SW 1271 (cell line): ENCODE measurements at regions not wholly inside any gene's neighbourhood (a gene's known extent, or its start where the extent isn't known, plus 50 kb on each side); places are given as distances from the start of the nearest gene placed in this dataset.
"Not testable (repeated sequence)": the region's sequence is repeated elsewhere in the genome, so short reads cannot be mapped to it uniquely, and the experiment has no call there.

Experiments
- DNase-seq, 2 experiments: peaks; one replicate each; lab custom pipeline; 2025; lab: John Stamatoyannopoulos, UW

DNA sequence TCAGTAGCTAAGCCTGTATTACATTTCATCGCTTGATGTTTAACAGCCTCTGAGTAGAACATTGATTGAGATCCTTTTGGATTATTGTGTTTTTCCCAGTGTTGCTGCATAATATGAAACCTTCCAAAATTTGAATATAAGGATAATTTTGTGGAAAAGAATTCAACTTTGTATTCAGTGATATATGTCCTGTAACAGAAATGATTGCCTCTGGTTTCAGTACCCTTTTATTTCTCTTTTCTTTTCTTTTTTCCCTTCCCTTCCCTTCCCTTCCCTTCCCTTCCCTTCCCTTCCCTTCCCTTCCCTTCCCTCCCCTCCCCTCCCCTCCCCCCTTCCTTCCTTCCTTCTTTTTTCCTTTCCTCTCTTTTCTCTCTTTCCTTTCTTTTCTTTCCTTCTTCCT, 74.6 kb downstream of the UTRN start:
- DNase-seq: no peak

DNA sequence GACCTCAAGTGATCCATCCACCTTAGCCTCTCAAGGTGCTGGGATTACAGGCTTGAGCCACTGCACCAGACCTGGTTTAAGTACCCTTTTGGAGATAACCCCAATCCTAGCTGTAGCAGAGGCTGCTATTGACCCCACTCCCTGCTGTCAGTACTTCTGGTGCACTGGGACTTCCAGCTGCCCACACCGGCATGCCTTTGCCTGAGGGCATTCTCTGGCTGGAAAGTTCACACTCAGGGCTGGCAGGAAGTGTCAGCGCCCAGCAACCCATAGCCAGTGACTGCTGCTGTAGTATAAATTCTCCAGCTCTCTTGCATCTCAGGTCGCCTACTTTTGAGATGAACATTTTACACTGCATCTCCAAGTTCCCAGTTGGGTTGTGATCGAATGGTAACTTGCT, 75.3 kb downstream of the UTRN start:
- DNase-seq: peak; percentile 14 to 70

DNA sequence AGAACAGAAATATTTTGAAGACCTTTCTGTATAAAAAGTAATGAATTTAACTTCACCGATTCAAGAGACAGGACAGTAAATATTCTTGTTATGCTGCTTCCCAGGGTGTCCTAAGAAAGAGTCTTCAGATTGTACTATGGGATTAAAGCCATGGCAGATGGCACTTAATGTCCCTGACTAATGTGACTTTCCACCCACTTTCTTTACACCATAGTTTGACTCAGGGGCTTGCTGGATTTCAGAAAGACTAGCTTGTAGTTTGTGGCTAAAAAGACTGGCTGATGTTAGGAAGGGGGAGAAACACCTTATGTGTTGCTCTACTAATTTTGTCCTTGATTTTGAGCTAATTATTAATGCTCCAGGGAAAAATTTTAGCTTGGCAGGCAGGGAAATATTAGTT, 75.9 kb downstream of the UTRN start:
- DNase-seq: no peak

DNA sequence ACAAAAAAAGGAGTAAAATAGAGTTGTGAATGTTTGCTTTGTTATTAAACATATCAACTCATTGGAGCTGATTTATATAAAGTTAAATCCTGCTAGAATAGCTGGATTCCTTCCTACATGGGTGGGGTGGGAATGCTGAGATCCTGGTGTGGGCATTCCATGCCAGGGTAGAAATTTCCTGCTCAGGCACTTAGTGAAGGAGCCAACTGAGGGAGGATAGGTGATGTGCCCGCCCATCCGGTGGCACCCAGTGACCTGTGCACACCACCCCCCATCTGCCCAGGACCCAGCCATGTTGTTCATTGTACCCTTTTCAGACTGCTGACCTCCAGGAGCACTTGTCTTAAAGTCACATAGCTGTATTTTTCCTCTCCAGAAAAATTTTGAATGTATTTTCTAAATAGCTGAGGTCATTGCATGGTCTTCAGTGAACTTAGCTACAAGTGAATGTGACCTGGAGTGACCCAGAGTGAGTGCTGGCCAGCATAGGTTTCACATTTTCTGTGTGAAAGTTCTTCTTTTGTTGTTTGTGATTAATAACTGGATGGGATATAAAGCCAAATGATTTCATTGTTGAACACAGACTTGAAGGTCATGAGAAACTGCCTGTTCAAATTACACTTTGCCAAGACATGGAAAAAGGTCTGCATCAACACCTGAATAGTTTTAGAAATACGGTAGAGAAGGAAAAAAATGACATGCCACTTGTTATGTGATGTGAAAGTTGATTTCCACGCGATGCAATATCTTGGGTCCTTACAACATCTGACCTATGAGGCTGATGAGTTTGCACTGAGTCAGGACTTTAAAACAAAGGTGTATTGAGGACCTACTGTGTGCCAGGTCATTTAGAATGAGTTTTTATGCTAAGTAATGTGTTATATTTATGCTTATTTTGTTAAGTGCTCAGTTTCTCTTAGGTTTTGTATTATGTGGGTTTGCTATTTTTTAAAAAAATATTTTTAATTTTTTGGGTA, 77.2 kb downstream of the UTRN start:
- peak; percentile 25 to 82 for DNase-seq

DNA sequence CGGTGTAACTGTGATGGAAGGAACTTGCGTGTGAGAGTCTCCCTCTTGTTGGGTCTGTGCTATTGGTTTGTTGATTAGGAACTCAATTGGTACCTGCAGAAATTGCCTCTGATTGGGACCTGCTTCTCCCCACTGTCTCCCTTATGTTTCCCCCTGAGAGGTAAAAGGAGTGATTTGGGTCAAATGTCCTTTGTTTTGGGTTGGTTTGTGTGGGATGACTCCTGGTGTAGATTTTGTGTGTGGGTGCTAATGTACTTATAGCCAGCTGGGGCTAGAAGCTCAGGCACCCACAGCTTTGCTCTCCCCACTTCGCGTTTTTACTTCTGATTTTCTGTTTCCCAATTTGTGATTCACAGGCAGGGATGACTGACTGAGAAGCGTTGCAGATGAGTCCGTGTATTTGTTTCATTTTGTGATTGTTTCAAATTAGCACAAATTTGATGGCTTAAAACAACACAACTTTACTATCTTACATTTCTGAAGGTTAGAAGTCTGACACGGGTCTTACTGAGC, 79.1 kb downstream of the UTRN start:
- no peak for DNase-seq

DNA sequence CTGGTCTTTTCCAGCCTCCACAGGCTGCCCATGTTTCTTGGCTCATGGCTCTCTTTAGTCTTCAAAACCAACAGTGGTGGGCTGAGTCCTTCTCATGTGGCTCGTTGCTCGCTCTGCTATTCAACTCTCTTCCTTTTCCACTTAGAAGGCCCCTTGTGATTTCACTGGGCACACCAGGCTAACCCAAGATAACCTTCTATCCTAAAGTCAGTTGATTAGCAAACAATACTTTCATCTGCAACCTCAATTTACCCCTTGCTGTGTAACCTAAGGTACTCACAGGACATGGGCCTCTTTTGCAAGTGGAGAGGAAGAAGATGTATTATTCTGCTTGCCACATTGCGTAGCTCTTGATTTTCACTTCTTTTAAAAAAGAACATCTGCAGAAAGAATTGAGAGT, 79.6 kb downstream of the UTRN start:
- DNase-seq: no peak

DNA sequence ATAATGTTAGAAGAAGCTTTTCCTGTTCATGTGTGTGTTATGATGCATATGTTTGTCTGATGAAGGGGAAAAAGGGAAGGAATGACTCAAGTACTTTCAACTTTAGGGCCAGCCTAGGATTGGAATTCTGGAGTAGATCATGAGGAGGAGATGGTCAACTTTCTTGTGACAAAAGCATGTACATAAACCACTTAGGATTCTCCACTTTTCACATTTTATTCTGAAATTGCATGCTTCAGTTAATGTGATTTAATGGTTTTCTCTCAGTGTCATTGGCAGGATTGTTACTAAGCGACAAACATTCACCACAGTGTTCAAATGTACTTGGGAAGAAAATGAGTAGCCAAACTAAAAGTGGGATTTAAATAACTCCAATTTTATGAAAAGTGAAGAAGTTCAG, 80.1 kb downstream of the UTRN start:
- DNase-seq: no peak

DNA sequence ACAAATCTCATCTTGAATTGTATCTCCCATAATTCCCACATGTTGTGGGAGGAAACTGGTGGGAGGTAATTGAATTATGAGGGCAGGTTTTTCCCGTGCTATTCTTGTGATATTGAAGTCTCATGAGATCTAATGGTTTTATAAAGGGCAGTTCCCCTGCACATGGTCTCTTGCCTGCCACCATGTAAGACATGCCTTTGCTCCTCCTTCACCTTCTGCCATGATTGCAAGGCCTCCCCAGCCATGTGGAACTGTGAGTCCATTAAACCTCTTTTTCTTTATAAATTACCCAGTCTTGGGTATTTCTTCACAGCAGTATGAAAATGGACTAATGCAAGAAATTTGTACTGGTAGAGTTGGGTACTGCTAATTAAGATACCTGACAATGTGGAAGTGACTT, 84.6 kb downstream of the UTRN start:
- DNase-seq: not testable (repeated sequence)

DNA sequence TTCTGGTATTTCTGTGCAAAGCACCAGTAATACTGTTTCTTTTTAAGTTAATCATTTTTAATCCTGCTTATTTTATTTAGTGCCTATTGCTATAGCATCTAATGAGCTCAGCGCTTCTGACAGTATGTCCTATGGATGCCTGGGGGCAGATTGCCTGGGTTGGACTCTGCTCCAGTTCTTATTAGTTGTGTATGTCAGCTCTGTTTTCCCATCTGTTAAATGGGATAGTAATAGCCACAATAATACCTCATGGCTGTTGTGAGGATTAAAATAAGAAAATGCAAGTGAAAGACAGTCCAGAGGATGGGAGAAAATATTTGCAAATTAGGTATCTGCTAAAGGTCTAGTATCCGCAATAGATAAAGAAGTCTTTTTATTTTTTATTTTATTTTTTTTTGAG, 87.0 kb downstream of the UTRN start:
- DNase-seq: no peak

DNA sequence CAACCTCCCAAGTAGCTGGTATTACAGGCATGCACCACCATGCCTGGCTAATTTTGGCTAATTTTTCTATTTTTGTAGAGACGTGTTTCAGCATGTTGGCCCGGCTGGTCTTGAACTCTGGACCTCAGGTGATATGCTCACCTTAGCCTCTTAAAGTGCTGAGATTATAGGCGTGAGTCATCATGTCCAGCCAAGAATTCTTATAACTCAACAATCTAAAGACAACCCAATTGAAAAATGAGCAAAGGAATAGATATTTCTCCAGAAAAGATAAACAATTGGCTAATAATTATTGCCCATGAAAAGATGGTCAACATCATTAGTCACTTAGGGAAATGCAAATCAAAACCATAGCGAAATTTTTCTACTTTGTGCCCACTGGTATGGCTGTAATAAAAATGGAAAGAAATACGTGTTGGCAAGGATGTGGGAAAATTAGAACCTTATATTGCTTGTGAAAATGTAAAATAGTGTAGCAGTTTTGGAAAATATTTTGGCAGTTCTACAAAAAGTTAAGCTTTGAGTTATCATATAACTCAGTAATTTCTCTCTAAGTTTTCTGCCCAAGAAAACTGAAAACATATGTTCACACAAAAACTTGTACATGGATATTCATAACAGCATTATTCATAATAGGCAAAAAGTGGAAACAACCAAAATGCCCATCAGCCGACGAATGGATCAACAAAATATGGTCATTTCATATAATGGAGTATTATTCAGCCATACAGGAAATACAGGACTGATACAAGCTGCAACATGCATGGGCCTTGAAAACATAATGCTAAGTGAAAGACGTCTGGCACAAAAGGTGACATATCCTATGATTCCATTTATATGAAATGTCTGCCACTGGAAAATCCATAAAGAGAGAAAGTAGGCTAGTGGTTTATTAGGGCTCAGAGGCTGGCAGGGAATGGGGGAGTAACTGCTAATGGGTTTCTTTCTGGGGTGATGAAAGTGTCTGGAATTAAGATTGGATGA, 87.8 kb downstream of the UTRN start:
- DNase-seq: no peak

DNA sequence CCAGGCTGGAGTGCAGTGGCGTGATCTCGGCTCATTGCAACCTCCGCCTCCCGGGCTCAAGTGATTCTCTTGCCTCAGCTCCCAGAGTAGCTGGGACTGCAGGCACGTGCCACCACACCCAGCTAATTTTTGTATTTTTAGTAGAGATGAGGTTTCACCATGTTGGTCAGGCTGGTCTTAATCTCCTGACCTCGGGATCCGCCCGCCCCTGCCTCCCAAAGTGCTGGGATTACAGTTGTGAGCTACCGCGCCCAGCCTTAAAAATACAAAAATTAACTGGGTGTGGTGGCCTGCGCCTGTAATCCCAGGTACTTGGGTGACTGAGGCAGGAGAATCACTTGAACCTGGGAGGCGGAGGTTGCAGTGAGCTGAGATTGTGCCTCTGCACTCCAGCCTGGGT, 89.4 kb downstream of the UTRN start:
- DNase-seq: not testable (repeated sequence)

DNA sequence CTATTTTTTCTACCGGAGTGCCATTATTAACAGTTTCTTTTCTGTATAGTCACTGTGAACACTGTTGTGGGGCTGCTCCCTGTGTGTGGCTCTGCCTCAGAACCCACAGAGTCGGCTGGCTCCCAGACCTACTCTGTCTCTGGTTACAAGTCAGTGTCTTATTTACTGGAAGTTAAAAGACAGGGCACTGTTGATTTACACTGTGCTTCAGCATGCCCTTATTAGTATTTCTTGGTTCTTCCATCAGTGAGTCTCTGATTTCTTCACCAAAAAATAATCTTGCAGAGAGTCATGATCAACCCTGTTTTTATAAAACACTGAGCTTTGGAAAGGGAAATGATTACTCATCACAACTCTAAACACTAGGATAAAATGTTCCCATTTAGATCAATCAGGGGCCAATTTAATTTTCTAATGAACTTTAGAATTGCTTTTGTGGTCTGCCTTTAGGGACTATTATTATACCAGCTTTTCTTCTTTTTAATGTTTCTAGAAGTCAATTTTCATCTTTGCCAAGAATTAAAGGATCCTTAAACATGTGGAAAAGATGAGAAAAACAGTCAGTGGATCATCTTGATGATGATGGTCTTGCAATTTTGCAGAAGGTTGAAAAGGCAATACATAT, 92.6 kb downstream of the UTRN start:
- DNase-seq: no peak

DNA sequence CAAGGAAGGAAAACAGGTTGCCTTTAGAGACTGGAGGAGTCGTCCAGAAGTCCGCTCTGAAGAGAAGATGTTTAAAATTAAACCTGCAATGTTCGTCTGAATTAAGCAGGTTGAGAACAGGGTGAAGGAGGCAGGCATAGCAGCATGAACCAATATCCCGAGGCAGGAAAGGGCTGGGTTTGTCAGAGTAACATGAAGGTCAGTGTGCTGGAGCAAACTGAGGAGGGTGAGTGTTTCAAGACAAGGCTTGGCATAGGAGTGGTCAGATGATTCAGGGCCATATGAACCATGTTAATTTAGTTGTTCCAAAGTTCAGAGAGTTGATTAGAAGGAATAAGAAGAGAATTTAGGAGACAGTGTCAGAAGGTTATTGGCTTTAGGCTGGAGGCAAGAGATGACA, 93.3 kb downstream of the UTRN start:
- no peak for DNase-seq

DNA sequence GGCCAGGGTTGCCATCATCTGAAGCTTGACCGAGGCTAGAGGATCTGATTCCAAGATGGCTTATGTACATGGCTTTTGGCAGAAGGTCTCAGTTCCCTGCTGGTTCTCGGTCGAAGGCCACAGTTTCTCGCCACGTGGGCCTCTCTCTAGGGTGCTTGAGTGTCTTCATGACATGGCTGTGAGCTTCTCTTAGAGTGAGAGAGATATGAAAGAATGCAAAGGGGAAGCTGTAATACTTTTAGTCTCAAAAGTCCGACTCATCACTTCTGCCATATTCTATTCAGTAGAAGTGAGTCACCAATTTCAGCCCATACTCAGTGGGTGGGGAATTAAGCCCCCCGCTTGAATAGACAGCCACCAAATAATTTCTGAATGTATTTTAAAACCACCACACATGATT, 94.2 kb downstream of the UTRN start:
- DNase-seq: no peak

DNA sequence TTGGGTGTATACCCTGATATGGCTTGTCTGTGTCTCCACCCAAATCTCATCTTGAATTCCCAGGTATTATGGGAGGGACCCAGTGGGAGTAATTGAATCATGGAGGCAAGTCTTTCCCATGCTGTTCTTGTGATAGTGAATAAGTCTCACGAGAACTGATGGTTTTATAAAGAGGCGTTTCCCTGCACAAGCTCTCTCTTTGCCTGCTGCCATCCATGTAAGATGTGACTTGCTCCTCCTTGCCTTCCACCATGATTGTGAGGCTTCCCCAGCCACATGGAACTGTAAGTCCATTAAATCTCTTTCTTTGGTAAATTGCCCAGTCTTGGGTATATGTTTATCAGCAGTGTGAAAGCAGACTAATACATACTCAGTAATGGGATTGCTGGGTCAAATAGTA, 96.4 kb downstream of the UTRN start:
- DNase-seq: not testable (repeated sequence)

DNA sequence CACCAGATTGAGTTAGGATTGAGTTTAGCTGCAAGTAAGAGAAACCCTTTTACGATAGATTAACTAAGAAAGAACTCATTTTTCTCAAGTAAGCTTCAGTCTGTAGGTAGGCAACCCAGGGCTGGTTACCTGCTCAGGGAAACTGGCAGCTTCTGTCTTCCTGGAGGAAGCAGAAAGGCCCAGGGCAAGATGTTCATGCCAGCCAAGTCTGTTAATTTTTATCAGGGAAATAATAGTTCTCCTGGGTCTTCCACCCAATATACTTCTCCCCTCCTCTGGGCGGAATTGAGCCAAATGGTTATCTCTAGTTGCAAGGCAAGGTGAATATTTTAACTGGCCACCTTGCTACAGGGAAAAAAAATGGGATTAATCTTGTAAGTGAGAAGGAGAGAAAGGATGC, 98.2 kb downstream of the UTRN start:
- no peak for DNase-seq

DNA sequence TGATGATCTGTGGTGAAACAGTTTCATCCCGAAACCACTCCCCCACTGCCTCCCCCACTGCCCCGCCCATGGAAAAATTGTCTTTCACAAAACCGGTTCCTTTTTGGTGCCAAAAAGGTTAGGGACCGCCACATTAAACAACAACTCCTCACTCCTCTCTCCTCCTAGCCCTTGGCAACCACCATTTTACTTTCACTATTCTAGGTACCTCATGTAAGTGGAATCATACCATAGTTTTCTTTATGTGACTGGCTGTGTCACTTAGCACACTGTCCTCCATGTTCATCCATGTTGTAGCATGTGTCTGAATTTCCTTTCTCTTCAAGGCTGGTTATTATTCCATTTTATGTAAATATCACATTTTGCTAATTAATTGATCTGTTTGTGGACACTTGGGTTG, 99.3 kb downstream of the UTRN start:
- no peak for DNase-seq

DNA sequence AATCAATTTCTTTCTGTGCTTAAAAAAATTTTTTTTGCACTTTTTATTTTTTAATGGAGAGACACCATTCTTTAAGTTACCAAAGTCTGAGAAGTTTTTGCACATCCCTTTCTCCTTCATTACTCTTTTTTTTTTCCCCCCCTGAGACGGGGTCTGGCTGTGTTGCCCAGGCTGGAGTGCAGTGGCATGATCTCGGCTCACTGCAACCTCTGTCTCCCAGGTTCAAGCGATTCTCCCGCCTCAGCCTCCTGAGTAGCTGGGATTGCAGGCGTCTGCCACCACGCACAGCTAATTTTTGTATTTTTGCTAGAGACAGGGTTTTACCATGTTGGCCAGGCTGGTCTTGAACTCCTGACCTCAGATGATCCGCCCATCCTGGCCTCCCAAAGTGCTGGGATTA, 104.3 kb downstream of the UTRN start:
- not testable (repeated sequence) for DNase-seq

DNA sequence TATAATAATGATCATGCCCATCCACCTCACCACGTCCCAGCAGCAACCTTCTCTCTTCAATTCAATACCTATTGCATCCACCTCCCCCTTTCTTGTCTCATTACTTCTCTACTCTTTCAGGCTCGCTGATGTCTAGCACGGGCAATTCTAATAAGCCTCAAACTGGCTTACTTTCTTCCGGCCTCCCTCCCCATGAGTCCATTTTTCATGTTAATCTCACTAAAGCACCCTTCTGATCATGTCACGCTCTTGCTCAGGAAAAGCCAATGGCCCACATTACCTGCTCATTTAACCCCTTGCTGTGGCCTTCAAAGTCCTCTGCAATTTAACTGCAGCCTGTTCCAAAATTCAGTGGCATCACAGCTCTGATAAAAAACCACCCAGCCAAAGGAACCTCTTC, 105.1 kb downstream of the UTRN start:
- DNase-seq: no peak

DNA sequence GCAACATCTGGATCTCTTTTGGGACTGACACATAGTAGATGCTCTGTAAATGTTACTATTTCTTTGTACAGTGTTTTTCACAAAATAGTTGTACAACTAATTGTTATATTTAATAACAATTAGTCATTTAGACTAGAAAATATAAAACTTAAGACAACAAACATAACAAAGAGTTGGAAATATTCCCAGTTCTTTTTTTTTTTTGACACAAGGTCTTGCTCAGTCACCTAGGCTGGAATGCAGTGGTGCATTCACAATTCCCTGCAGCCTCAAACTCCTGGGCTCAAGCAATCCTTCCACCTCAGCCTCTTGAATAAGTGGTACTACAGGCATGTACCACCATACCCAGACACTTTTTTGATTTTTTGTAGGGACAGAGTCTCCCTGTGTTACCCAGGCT, 105.8 kb downstream of the UTRN start:
- DNase-seq: no peak

DNA sequence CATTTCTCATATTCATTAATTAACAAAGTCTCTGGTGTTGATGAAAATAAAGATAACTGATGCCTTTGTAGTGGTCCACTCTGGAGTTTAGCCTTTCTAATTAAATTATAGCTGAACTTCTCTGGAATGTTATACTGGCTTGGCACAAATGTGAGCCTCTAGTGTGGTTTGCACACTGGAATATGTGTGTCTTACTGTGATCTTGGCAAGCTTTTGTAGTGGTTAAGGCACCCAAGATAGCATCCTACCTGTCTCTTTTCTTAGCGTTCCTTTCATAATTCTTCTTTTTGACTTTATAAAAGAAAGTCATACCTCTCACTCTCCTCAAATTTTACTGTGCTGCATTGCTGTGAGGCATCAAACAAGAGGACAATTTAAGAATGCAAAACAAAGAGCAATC, 107.4 kb downstream of the UTRN start:
- DNase-seq: no peak

DNA sequence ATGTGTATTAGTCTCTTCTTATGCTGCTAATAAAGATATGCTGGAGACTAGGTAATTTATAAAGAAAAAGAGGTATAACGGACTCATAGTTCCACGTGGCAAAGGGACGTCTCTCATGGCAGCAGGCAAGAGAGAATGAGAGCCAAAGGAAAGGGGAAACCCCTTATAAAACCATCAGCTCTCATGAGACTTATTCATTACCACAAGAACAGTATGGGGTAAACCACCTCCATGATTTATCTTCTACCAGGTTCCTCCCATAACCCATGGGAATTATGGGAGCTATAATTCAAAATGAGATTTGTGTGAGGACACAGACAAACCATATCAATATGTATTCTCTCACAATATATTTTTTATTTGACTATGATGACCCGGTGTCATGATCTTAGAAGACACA, 109.1 kb downstream of the UTRN start:
- DNase-seq: no peak
